Ovary (tissue), 7 donors: ENCODE measurements at regions not wholly inside any gene's neighbourhood (a gene's known extent, or its start where the extent isn't known, plus 50 kb on each side); places are given as distances from the start of the nearest gene placed in this dataset.

Experiments used
- DNase-seq, 5 donors: peaks; one replicate each; pipeline ENCODE4 v3.0.0-alpha.2; 2019 to 2020
- H3K27ac ChIP-seq, 2 donors: fragments of 200-600 bp; one replicate each; pipeline versions ENCODE4 v1.5.1 to v1.8.0; 2019 to 2022
- H3K27me3 ChIP-seq: fragments of 200-600 bp; one replicate; pipeline ENCODE4 v1.8.0; 2022
- H3K36me3 ChIP-seq: fragments of 200-600 bp; sonication (generic); one replicate; pipeline ENCODE4 v1.5.1; 2019
- H3K4me1 ChIP-seq: one replicate; pipeline ENCODE4 v1.8.1; 2013; ENCODE audit warnings: mild to moderate bottlenecking, moderate library complexity; ENCODE audit not compliant: insufficient read depth
- H3K4me3 ChIP-seq: fragments of 200-600 bp; sonication (generic); one replicate; pipeline ENCODE4 v1.5.1; 2017
- H3K9me3 ChIP-seq, 2 donors: fragments of 200-600 bp in 1 of 2; sonication (generic) in 1 of 2; one replicate each; pipeline versions ENCODE4 v1.5.1 to v1.8.1; 2013 to 2019; ENCODE audit warnings: mild to moderate bottlenecking in 1 of 2, moderate library complexity in 1 of 2
- EP300 ChIP-seq: sonication (generic); formaldehyde crosslinking; IDR thresholded peaks from one replicate; pipeline ENCODE4 v1.6.1; 2017; ENCODE audit warnings: antibody characterized with exemption
- POLR2A ChIP-seq: fragments of 450-650 bp; IDR thresholded peaks from one replicate; pipeline ENCODE4 v1.6.1; 2017; ENCODE audit warnings: antibody characterized with exemption, mild to moderate bottlenecking, moderate library complexity
- WGBS, 3 donors: extraction: QIAGEN DNeasy Blood & Tissue Kit in 1 of 3; methylation state at CpG; one replicate each; pipeline versions ENCODE4 v1.1.5 to v1.1.7; 2013 to 2017; 5-methylcytosine and 5-hydroxymethylcytosine counted together
- intact Hi-C, 4 donors: fragments of 100-400 bp; cut with DNase I; formaldehyde crosslinking; loops; one replicate each; pipeline versions ENCODE4 v1.11.0 to v1.15.1; 2022 to 2023
- TF ChIP-seq, protein P1 (sequence below), 3 donors: fragments of 450-650 bp in 2 of 3; fragments of 200-600 bp in 1 of 3; IDR thresholded peaks; one replicate each; pipeline versions ENCODE4 v1.5.1 to v1.8.0; 2016 to 2022; ENCODE audit warnings: antibody characterized with exemption in 3 of 3, mild to moderate bottlenecking in 1 of 3
- donor health status: DM: no; HTN: no; CAD: no; lungs with moderate emphysema.
- donor health status: DM: no; HTN: no; CAD: no.
- donor health status: Bipolar disorder and iron deficiency.
- donor health status: DM: no; HTN: no; CAD: no.
- donor health status: DM: yes; HTN: yes; CAD: no.

DNA sequence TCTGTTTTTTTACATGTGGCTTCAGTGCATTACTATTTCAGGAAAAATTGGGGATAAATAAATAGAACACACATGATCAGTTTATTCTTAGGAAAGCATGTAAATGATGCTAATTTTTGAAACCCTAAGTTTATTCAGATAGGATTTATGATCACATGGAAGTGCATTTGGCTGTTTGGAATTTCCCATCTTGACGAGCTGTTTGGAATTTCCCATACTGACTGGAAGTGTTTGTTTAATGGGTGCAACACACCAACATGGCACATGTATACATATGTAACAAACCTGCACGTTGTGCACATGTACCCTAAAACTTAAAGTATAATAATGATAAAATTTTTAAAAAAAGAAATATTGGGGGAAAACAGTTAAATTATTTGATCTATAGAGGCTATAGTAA, 79.5 kb downstream of the COL6A6 start:
- H3K9me3 ChIP-seq, result no peaks in the 10 kb centered on the region
- H3K36me3 ChIP-seq, result no peaks in the 10 kb centered on the region
- no peaks in the 10 kb centered on the region for H3K4me1 ChIP-seq
- intact Hi-C loops, result no loop called here
- TF ChIP-seq EP300, result no peak
- DNase-seq, result no peak
- H3K27me3 ChIP-seq, result no peaks in the 10 kb centered on the region
- no peak overlapping the region for H3K4me3 ChIP-seq
- WGBS, 3 donors, result 75 to 78% (median 76%) methylated on average over 2 of the region's 2 CpGs
- no peak overlapping the region for H3K27ac ChIP-seq

DNA sequence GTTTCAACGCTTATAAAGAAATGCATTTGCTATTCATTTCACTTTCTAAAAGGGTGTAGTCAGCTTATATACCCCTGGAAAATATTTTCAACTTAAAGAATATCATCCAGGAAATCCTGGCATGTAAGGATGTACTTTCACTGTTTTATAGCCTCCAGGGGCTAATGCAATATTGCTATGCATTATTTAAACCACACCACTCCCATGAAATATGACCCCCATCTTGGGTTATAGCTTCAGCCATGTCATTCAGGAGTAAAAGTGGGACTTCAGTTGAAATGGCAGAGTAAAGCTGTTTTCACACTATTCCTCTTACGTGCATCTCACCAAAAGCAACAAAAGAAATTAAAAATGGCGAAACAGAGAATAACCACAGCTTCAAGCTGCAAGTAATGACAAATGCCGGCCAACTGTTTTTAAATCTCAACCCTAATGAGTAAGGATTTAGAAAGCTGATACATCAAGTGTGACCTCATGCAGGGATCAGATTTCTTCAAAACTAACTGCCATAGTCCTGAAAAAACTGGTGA, 84.5 kb downstream of the COL6A6 start:
- intact Hi-C loops, result no loop called here
- 84 to 93% (median 88%) methylated on average over 4 of the region's 4 CpGs for WGBS, 3 donors
- TF ChIP-seq, protein P1, sequence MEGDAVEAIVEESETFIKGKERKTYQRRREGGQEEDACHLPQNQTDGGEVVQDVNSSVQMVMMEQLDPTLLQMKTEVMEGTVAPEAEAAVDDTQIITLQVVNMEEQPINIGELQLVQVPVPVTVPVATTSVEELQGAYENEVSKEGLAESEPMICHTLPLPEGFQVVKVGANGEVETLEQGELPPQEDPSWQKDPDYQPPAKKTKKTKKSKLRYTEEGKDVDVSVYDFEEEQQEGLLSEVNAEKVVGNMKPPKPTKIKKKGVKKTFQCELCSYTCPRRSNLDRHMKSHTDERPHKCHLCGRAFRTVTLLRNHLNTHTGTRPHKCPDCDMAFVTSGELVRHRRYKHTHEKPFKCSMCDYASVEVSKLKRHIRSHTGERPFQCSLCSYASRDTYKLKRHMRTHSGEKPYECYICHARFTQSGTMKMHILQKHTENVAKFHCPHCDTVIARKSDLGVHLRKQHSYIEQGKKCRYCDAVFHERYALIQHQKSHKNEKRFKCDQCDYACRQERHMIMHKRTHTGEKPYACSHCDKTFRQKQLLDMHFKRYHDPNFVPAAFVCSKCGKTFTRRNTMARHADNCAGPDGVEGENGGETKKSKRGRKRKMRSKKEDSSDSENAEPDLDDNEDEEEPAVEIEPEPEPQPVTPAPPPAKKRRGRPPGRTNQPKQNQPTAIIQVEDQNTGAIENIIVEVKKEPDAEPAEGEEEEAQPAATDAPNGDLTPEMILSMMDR (IDR thresholded peaks at IDR 0.05), result no peak
- no peak for TF ChIP-seq POLR2A
- TF ChIP-seq EP300, result no peak

DNA sequence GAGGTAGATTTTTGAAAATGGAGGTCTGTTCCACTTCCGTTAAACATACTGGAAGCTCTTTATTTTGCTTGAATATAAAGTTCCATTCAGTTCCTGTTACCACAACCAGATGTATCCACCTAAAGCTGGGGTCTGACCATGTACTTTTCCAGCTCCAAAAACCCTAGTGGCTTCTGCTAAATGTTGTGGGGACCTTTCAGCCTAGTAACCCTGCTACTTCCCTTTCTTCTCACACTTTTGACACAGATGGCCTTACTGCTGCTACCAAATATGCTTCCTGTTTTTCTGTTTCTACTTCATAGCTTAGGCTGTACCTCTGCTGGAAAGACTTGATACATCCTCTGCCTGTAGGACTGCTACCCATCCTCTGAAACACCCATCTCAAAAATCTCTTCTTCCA, 87.8 kb downstream of the COL6A6 start:
- no peak for DNase-seq
- 94 to 98% (median 97%) methylated on average over 1 of the region's 1 CpG for WGBS, 3 donors
- H3K4me3 ChIP-seq, result no peak overlapping the region

More for the DNA sequence above, 84.5 kb downstream of the COL6A6 start:
- Histone ChIP-seq H3K9me3 (no peaks in the 10 kb centered on the region), H3K27ac (no peak overlapping the region), H3K4me1 (no peaks in the 10 kb centered on the region), H3K4me3 (no peak overlapping the region), H3K36me3 (no peaks in the 10 kb centered on the region), H3K27me3 (no peaks in the 10 kb centered on the region)
- no peak for DNase-seq

DNA sequence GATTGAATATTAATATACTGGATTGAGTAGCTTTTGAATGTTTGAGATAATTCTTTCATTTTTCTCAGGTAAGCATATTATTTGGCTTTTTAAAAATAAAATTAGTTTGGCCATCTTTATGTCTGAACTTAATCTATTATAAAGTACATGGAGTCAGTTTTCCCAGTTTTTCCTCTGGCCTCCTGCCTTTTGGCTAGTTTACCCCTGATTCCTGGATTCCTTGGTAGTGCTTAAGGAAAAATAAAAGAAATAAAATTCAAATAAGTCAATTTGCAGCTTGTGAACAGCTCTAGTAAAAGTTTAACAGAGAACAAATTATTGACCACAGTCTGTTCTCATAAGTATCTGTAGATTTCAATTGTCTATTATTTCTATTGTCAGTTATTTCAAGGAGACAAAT, 89.4 kb downstream of the COL6A6 start:
- H3K9me3 ChIP-seq, result no peaks in the 10 kb centered on the region
- H3K4me1 ChIP-seq, result peaks cover 1% of the 10 kb centered on the region
- no peaks in the 10 kb centered on the region for H3K27me3 ChIP-seq
- TF ChIP-seq EP300 (no peak), POLR2A (no peak)
- TF ChIP-seq, protein P1 (IDR thresholded peaks at IDR 0.05), result no peak
- no peaks in the 10 kb centered on the region for H3K36me3 ChIP-seq
- H3K27ac ChIP-seq, result no peak overlapping the region
- no peak overlapping the region for H3K4me3 ChIP-seq
- no peak for DNase-seq
- intact Hi-C loops, result no loop called here

More for the DNA sequence above, 87.8 kb downstream of the COL6A6 start:
- Histone ChIP-seq H3K9me3 (no peaks in the 10 kb centered on the region), H3K4me1 (peaks cover 1% of the 10 kb centered on the region), H3K27ac (no peak overlapping the region), H3K27me3 (no peaks in the 10 kb centered on the region), H3K36me3 (no peaks in the 10 kb centered on the region)
- TF ChIP-seq POLR2A (no peak), EP300 (no peak)
- TF ChIP-seq, protein P1 (IDR thresholded peaks at IDR 0.05), result no peak
- intact Hi-C loops, result no loop called here

DNA sequence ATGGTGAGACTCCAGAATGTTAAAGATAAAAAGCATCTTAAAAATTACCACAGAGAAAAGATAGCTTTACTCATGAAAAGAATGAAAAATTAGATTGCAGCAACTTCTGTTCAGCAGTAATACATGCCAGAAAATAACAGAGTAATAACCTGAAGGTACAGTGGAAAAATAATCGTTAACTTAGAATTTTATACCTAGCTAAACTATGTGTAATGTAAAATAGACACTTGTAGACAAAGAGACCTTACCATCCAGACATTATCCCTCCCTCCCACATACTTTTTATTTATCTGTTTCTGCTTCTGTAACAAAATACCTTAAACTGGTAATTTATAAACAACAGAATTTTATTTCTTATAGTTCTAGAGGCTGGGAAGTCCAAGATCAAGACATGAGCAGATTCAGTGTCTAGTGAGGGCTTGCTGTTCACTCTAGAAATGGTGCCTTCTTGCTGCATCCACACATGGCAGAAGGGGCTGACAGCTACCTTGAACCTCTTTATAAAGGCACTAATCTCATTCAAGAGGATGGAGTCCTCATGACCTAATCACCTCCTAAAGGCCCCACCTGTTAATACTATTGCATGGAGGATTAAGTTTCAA, 90.7 kb downstream of the COL6A6 start:
- Histone ChIP-seq H3K27me3 (no peaks in the 10 kb centered on the region), H3K9me3 (no peaks in the 10 kb centered on the region), H3K4me3 (no peak overlapping the region), H3K4me1 (peaks cover 1% of the 10 kb centered on the region), H3K36me3 (no peaks in the 10 kb centered on the region), H3K27ac (no peak overlapping the region)
- WGBS, 3 donors, result 89 to 92% (median 91%) methylated on average over 1 of the region's 1 CpG
- intact Hi-C loops, result no loop called here
- no peak for TF ChIP-seq EP300
- TF ChIP-seq, protein P1 (IDR thresholded peaks at IDR 0.05), result no peak
- TF ChIP-seq POLR2A, result no peak
- no peak for DNase-seq
